HL-60 (cell line): ENCODE measurements at regions not wholly inside any gene's neighbourhood (a gene's known extent, or its start where the extent isn't known, plus 50 kb on each side); places are given as distances from the start of the nearest gene placed in this dataset.
"Not testable (repeated sequence)": the region's sequence is repeated elsewhere in the genome, so short reads cannot be mapped to it uniquely, and the experiment has no call there.

ENCODE experiments used
- CTCF ChIP-seq: IDR thresholded peaks from one replicate; pipeline ENCODE4 v1.5.1; 2011; ENCODE audit warnings: low read length, control low read depth, inconsistent platforms; ENCODE audit not compliant: insufficient read depth
- GABPA ChIP-seq: IDR thresholded peaks from 2 replicates; pipeline ENCODE4 v1.6.1; 2012; ENCODE audit warnings: low read depth
- POLR2AphosphoS5 ChIP-seq: IDR thresholded peaks from 2 replicates; pipeline ENCODE4 v1.6.1; 2012; ENCODE audit warnings: low read depth
- REST ChIP-seq: IDR thresholded peaks from 2 replicates; pipeline ENCODE4 v1.6.1; 2012; ENCODE audit warnings: low read depth; ENCODE audit not compliant: insufficient replicate concordance
- SPI1 ChIP-seq: IDR thresholded peaks from 2 replicates; pipeline ENCODE4 v1.6.1; 2012; ENCODE audit warnings: low read depth, mild to moderate bottlenecking, borderline replicate concordance

DNA sequence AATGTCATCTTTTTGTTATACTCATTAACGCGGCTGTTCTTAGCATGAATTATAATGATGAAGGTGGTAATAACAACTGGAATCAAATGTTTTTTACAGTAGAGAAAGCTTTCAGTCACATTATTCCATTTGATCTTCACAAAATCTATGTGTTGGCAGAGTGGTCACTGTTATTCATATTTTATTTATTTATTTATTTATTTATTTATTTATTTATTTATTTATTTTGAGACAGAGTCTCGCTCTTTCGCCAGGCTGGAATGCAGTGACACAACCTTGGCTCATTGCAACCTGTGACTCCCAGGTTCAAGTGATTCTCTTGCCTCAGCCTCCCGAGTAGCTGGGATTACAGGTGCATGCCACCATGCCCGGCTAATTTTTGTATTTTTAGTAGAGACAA, 524.2 kb upstream of the TOM1L1 start:
- not testable (repeated sequence) for TF ChIP-seq CTCF, POLR2AphosphoS5, REST, GABPA, SPI1
